Kidney epithelial cell (primary cell): ENCODE measurements at regions not wholly inside any gene's neighbourhood (a gene's known extent, or its start where the extent isn't known, plus 50 kb on each side); places are given as distances from the start of the nearest gene placed in this dataset.

ENCODE experiments used
- DNase-seq: peaks from one replicate; pipeline ENCODE4 v3.0.0-alpha.2; 2010; ENCODE audit warnings: low read depth
- H3K27me3 ChIP-seq: 2 replicates; pipeline ENCODE4 v1.6.0; 2011; ENCODE audit warnings: low read length; ENCODE audit not compliant: control insufficient read depth, insufficient read depth
- H3K36me3 ChIP-seq: 2 replicates; pipeline ENCODE4 v1.5.1; 2011; ENCODE audit warnings: low read length; ENCODE audit not compliant: control insufficient read depth, insufficient read depth
- H3K4me3 ChIP-seq: 2 replicates; pipeline ENCODE4 v1.5.1; 2011; ENCODE audit warnings: low read depth, mild to moderate bottlenecking, control low read depth, low read length
- CTCF ChIP-seq: IDR thresholded peaks from 2 replicates; pipeline ENCODE4 v1.5.1; 2011; ENCODE audit warnings: mild to moderate bottlenecking, moderate library complexity, low read length, control low read depth, inconsistent platforms; ENCODE audit not compliant: insufficient read depth, poor library complexity, severe bottlenecking

GRCh38 chr11:8823174-8823742 is 87.7 kb upstream of the AKIP1 start:
- Histone ChIP-seq H3K36me3 (no peaks in the 10 kb centered on the region), H3K4me3 (no peak overlapping the region), H3K27me3 (no peaks in the 10 kb centered on the region)
- TF ChIP-seq CTCF = no peak
- DNase-seq = no peak

- H3K27me3 ChIP-seq = no peaks in the 10 kb centered on the region
- H3K36me3 ChIP-seq = no peaks in the 10 kb centered on the region
- H3K4me3 ChIP-seq = no peak overlapping the region
- DNase-seq = no peak
- no peak for TF ChIP-seq CTCF
Measured at GRCh38 chr11:8826139-8826786, 84.7 kb upstream of the AKIP1 start.

- H3K27me3 ChIP-seq = no peaks in the 10 kb centered on the region
- H3K36me3 ChIP-seq = no peaks in the 10 kb centered on the region
- H3K4me3 ChIP-seq = no peak overlapping the region
- no peak for DNase-seq
- no peak for TF ChIP-seq CTCF
Measured at GRCh38 chr11:8826901-8827560, 84.0 kb upstream of the AKIP1 start.

GRCh38 chr11:8828046-8828445 is 82.9 kb upstream of the AKIP1 start:
- H3K36me3 ChIP-seq = no peaks in the 10 kb centered on the region
- TF ChIP-seq CTCF = no peak
- H3K4me3 ChIP-seq = no peak overlapping the region
- no peaks in the 10 kb centered on the region for H3K27me3 ChIP-seq
- DNase-seq = no peak

GRCh38 chr11:8828580-8829361 is 82.2 kb upstream of the AKIP1 start:
- no peak for TF ChIP-seq CTCF
- no peaks in the 10 kb centered on the region for H3K27me3 ChIP-seq
- no peak for DNase-seq

More at GRCh38 chr11:8828580-8829361, 82.2 kb upstream of the AKIP1 start:
- H3K4me3 ChIP-seq = no peak overlapping the region
- no peaks in the 10 kb centered on the region for H3K36me3 ChIP-seq
